ENCODE measurements at regions not wholly inside any gene's neighbourhood (a gene's known extent, or its start where the extent isn't known, plus 50 kb on each side); places are given as distances from the start of the nearest gene placed in this dataset.
A peak's percentile ranks its signal among the peaks of the same experiment; 100 is the strongest.

DNA sequence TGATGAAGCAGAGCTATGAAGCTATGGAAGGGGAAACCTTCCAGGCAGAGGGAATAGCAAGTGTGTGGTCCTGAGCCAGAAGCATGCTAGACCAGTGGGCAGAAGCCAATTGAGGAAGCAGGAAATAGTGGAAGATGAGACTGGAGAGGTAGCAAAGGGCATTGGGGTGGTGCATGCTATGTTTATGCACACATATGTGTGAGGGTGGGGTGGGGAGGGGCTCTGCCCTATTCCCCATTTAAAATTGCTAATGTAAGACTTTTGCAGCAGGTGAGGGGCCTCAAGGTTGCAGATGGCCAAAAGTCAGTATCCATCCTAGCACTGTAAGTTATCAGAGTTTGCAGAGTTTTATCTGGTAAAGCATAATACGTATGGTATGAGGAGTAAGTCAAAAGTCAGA lies 626.6 kb upstream of the KIRREL3 start:
- intact Hi-C loops (cut with DNase I), result no loop called here

DNA sequence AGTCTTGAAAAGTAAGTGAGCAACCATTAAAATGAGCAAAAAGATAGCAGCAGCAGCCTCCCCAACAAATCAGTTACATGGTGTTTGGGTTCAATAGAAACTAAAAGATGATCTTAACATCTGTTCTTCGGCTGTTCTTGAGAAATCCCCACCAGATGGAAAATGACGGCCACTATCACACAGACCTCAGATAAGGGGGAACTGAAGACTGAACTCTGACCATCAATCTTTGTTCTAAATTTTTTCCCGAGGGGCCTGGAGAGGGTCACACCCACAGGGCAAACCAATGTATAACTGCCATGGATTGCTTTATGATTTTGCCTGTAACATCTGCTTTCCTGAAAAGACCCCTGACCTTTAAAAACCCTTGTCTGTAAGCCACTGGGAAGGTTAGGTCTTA lies 624.8 kb upstream of the KIRREL3 start:
- ATAC-seq (no peak), DNase-seq (no peak)
- TF ChIP-seq, protein P1, sequence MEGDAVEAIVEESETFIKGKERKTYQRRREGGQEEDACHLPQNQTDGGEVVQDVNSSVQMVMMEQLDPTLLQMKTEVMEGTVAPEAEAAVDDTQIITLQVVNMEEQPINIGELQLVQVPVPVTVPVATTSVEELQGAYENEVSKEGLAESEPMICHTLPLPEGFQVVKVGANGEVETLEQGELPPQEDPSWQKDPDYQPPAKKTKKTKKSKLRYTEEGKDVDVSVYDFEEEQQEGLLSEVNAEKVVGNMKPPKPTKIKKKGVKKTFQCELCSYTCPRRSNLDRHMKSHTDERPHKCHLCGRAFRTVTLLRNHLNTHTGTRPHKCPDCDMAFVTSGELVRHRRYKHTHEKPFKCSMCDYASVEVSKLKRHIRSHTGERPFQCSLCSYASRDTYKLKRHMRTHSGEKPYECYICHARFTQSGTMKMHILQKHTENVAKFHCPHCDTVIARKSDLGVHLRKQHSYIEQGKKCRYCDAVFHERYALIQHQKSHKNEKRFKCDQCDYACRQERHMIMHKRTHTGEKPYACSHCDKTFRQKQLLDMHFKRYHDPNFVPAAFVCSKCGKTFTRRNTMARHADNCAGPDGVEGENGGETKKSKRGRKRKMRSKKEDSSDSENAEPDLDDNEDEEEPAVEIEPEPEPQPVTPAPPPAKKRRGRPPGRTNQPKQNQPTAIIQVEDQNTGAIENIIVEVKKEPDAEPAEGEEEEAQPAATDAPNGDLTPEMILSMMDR (IDR thresholded peaks at IDR 0.05), result no peak
- H3K4me1 ChIP-seq, result no peaks in the 10 kb centered on the region
- H3K36me3 ChIP-seq, result no peaks in the 10 kb centered on the region
- H3K27ac ChIP-seq, result no peak overlapping the region
- no peak overlapping the region for H3K4me3 ChIP-seq
- intact Hi-C loops (cut with DNase I), result no loop called here
- no peaks in the 10 kb centered on the region for H3K27me3 ChIP-seq
- H3K9me3 ChIP-seq, result no peaks in the 10 kb centered on the region

More for the DNA sequence above, 626.6 kb upstream of the KIRREL3 start:
- TF ChIP-seq, protein P1 (IDR thresholded peaks at IDR 0.05), result no peak
- no peaks in the 10 kb centered on the region for H3K36me3 ChIP-seq
- DNase-seq, result no peak
- no peaks in the 10 kb centered on the region for H3K4me1 ChIP-seq
- no peaks in the 10 kb centered on the region for H3K9me3 ChIP-seq
- H3K27ac ChIP-seq, result no peak overlapping the region
- no peak overlapping the region for H3K4me3 ChIP-seq
- ATAC-seq, result no peak
- no peaks in the 10 kb centered on the region for H3K27me3 ChIP-seq

DNA sequence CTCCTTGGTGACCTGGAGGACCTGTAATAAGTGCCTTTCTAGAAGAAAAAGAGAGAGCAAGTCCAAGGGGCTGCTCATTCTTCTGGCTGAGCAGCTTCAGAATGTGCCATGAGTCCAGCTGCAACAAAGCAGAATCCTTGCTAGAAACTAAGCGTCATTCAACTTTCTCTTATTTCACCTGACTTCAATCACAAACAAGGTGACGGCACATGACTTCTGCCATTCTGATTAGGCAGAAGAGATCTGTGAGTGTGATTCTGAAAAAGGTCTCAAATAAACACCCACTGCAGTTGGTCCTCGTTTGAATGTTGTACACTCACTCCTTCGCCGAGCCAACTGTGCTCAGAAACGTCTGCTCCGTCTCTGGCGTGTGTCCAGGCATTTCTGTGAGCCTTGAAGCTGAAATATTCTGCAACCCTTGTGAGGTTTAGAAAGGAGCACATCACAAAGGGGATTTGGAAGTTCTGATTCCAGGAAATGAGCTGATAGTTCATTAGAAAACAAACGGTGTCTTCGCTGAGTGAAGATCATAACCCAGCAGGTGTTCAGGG lies 623.8 kb upstream of the KIRREL3 start:
- H3K4me3 ChIP-seq, result no peak overlapping the region
- H3K9me3 ChIP-seq, result no peaks in the 10 kb centered on the region
- no peak for ATAC-seq
- H3K4me1 ChIP-seq, result no peaks in the 10 kb centered on the region
- intact Hi-C loops (cut with DNase I), result no loop called here
- peak in 2 of 4 donors; percentile 23 to 47 for DNase-seq
- TF ChIP-seq, protein P1 (IDR thresholded peaks at IDR 0.05), result no peak
- H3K27ac ChIP-seq, result no peak overlapping the region
- H3K36me3 ChIP-seq, result no peaks in the 10 kb centered on the region
- H3K27me3 ChIP-seq, result no peaks in the 10 kb centered on the region

DNA sequence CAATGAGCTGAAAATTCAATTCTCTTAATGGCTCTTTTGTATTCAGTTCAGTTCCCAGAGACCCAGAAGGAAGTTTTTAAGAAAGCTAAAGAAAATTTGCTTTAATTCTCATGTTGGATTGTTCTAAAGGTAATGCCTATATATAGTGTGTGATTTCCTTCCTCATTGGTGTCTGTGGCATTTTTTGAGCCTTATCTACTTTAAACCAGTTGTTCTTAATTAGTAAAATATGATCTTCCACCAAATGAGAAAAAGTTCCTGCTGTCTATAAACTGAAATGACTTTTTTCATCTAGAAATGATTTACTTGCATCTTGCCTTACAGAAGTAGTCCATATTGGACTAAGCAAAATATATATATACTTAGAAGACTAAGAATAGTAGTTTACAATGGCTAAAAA lies 622.1 kb upstream of the KIRREL3 start:
- DNase-seq, result no peak
- TF ChIP-seq, protein P1 (IDR thresholded peaks at IDR 0.05), result no peak
- Histone ChIP-seq H3K4me3 (no peak overlapping the region), H3K36me3 (no peaks in the 10 kb centered on the region), H3K9me3 (no peaks in the 10 kb centered on the region), H3K4me1 (no peaks in the 10 kb centered on the region), H3K27ac (no peak overlapping the region), H3K27me3 (no peaks in the 10 kb centered on the region)
- intact Hi-C loops (cut with DNase I), result no loop called here
- no peak for ATAC-seq

DNA sequence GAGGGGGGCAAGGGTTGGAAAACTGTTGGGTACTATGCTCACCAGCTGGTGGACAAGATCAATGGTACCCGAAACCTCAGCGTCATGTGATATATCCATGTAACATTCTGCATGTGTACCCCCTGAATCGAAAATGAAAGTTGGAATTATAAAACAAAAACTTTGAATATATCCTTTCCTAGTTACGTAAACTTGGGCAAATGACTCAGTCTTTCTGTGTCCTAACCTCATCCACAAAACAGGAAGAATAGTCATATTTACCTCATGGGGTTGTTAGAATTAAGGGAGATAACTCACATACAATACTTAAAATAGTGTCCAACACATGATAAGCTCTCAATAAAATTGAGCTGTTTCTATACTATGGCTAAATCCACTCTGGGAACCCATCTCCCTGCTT lies 620.1 kb upstream of the KIRREL3 start:
- intact Hi-C loops (cut with DNase I), result no loop called here
- Histone ChIP-seq H3K27me3 (no peaks in the 10 kb centered on the region), H3K4me3 (no peak overlapping the region), H3K36me3 (no peaks in the 10 kb centered on the region), H3K27ac (no peak overlapping the region), H3K9me3 (no peaks in the 10 kb centered on the region), H3K4me1 (no peaks in the 10 kb centered on the region)
- DNase-seq (no peak), ATAC-seq (no peak)
- TF ChIP-seq, protein P1 (IDR thresholded peaks at IDR 0.05), result no peak
